AG09319 (cell line): ENCODE measurements at regions not wholly inside any gene's neighbourhood (a gene's known extent, or its start where the extent isn't known, plus 50 kb on each side); places are given as distances from the start of the nearest gene placed in this dataset.

Experiments
- DNase-seq: peaks from one replicate; pipeline ENCODE4 v3.0.0-alpha.2; 2010; ENCODE audit warnings: low read depth; ENCODE audit errors: extremely low read depth
- TF ChIP-seq, protein P1 (sequence below): IDR thresholded peaks from 2 replicates; pipeline ENCODE4 v1.5.1; 2011; ENCODE audit warnings: low read depth, mild to moderate bottlenecking, inconsistent platforms, low read length, moderate library complexity

DNA sequence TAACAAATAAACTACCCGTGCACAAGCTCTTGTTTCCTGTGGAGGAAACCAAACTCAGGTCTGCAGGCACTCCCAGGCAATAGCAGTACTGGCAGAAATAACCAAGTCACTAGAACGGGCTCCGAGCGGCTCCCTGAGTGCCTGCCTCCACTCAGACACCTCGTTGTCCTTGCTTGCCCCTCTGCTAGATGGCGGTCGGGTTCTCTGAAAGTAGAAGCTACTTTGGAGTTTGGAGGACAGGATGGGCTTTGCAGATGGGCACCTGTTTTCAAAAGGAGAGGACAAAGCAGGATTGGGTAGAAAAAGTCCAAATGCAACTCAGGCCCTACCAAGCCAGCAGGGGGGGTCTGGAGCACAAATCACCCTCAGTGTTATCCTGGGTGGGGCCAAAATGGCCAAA, 136.4 kb downstream of the LRRC30 start:
- no peak for DNase-seq
- TF ChIP-seq, protein P1, sequence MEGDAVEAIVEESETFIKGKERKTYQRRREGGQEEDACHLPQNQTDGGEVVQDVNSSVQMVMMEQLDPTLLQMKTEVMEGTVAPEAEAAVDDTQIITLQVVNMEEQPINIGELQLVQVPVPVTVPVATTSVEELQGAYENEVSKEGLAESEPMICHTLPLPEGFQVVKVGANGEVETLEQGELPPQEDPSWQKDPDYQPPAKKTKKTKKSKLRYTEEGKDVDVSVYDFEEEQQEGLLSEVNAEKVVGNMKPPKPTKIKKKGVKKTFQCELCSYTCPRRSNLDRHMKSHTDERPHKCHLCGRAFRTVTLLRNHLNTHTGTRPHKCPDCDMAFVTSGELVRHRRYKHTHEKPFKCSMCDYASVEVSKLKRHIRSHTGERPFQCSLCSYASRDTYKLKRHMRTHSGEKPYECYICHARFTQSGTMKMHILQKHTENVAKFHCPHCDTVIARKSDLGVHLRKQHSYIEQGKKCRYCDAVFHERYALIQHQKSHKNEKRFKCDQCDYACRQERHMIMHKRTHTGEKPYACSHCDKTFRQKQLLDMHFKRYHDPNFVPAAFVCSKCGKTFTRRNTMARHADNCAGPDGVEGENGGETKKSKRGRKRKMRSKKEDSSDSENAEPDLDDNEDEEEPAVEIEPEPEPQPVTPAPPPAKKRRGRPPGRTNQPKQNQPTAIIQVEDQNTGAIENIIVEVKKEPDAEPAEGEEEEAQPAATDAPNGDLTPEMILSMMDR: no peak

DNA sequence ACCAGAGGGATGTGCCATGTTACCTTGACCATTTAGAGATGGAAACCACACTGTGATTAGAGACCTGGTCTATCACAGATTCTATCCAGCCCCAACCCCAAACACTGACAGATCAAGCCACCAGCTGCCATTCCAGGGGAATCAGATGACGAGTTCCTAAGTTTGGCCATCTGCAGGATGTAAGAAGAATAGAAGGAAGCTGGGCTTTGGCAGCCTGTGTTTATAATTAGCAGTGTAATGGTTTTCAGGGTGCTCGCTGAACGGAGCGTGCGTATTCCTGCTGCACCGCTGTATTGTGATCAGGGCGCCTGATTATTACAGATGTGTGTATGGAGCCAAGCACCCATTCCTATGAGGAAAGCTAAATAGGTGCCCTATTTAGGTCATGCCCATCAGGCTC, 138.1 kb downstream of the LRRC30 start:
- TF ChIP-seq, protein P1: no peak
- DNase-seq: no peak

DNA sequence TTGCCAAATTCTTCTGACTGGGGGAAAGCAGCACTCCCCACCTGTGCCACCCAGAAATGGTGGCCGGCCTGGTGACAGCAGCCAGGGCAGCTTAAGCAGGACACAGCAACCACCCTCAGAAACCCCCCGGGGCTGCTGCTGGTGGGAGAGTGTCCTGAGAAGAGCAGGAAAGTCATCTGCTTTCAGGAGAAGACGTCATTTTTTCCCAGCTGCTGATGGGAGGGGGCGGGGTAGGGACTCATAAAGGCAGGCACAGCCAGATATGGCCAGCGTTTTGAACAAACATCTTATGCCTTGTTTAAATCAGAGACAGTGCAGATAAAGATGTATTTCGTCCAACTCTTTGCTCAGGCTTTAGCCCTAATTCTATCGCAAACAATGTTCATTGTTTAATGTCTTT, 139.5 kb downstream of the LRRC30 start:
- TF ChIP-seq, protein P1: no peak
- no peak for DNase-seq

DNA sequence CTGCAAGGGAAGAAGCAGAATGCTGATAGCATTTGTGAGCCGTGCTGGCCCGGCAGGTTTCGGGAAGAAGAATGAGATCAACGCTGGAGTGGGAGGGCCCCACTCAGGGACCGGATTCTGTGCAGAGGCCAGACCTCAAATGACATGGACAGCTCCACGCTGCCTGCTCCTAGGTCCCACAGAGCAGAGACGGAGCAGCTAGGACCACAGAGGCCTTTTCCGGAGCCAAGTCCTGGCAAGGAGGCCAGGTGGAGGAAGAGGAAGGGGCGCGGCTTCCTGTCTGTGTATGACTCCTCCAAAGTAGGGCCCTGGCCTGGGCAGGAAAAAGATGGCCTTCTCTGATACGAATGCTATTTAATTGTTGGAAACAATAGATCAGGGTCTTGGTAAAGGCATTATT, 139.9 kb downstream of the LRRC30 start:
- DNase-seq: no peak
- TF ChIP-seq, protein P1: no peak

DNA sequence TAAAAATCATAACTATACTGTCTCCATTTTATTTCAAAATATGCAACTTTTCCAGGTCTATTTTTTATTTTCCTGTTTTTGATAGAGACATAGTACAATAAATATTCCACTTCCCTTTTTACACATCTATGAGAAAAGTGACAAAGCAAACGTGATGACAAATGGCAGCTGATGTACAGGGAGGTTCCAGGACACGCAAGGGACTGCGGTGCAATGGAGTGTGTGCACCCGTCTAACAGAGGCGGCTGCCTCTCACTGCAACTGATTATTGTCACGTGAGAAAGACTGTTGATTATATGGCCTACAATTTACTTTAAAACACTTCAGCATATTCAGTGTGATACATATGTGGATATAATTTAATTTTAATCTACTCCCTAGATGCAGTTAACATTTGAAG, 142.6 kb downstream of the LRRC30 start:
- DNase-seq: no peak
- TF ChIP-seq, protein P1: no peak

DNA sequence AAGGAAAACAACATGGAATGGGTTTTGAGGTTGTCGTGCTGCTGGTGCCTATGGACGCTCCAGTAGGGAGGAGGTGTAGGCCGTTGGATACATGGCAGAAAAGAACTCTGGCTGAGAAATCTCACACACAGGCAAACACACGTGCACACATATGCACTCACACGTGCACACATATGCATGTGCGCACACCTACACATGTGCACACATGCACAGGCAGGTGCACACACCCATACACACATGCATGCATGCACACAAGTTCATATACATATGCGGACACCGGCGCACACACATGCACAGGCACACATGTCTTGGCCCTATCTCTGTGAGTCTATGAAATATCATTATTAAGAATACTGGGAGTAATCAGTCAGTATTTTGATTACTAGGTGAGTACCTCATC, 150.4 kb downstream of the LRRC30 start:
- no peak for DNase-seq
- TF ChIP-seq, protein P1: no peak

DNA sequence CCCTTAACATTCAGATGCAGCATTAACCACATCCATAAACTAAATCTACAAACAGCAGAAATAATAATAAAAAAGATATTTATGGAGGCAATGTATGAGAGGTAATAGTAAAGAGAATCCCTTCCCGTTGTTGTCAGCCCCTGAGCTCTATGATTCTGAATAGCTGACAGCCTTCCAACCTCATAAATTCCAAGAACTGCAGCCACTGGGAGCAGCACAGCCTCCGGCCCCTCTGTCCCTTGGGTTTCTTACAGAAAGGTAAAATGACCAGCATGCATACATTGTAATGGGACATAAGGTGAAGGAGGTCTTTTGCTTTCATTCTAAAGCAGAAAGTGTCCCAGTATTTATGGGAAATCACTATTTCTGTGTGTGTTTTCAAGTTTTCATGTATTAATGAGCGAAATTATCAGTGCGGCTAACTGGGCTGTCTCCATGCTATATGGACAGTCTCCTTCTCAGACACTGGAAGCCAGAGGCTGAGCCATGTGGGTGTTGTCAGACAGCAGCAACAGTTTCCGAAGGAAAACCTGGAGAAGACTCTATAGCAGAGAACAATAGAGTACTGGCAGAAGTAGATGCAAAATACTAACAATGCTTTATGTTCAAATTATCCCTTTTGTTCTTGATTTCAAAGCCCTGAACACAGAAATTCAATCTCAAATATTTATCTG, 151.6 kb downstream of the LRRC30 start:
- TF ChIP-seq, protein P1: no peak
- DNase-seq: no peak
